Ascending aorta (tissue), 2 donors: ENCODE measurements at regions not wholly inside any gene's neighbourhood (a gene's known extent, or its start where the extent isn't known, plus 50 kb on each side); places are given as distances from the start of the nearest gene placed in this dataset.

Experiments used
- DNase-seq, 2 donors: peaks; one replicate each; pipeline ENCODE4 v3.0.0-alpha.2; 2019; ENCODE audit warnings: low spot score in 2 of 2
- H3K27ac ChIP-seq, 2 donors: fragments of 200-600 bp; sonication (generic); one replicate each; pipeline ENCODE4 v1.5.1; 2016 to 2017; ENCODE audit warnings: mild to moderate bottlenecking in 1 of 2
- H3K27me3 ChIP-seq: fragments of 200-600 bp; sonication (generic); one replicate; pipeline ENCODE4 v1.5.1; 2017
- H3K36me3 ChIP-seq, 2 donors: fragments of 200-600 bp; sonication (generic); one replicate each; pipeline ENCODE4 v1.5.1; 2016
- H3K4me1 ChIP-seq, 2 donors: fragments of 200-600 bp; sonication (generic); one replicate each; pipeline ENCODE4 v1.5.1; 2016 to 2017; ENCODE audit warnings: mild to moderate bottlenecking in 1 of 2
- H3K4me3 ChIP-seq, 2 donors: fragments of 200-600 bp; sonication (generic); one replicate each; pipeline ENCODE4 v1.5.1; 2016 to 2017; ENCODE audit warnings: mild to moderate bottlenecking in 1 of 2
- H3K9me3 ChIP-seq, 2 donors: fragments of 200-600 bp; sonication (generic); one replicate each; pipeline ENCODE4 v1.5.1; 2016
- CTCF ChIP-seq, 3 experiments: fragments of 200-600 bp in 2 of 3; fragments of 450-650 bp in 1 of 3; sonication (generic) in 2 of 3; IDR thresholded peaks; one replicate each; pipeline ENCODE4 v1.5.1; 2016 to 2019; ENCODE audit warnings: antibody characterized with exemption in 3 of 3, mild to moderate bottlenecking in 1 of 3, moderate library complexity in 1 of 3
- intact Hi-C: fragments of 100-400 bp; cut with DNase I; formaldehyde crosslinking; loops from one replicate; pipeline ENCODE4 v1.15.1; 2023

- no peaks in the 10 kb centered on the region for H3K9me3 ChIP-seq
- no peak overlapping the region for H3K4me3 ChIP-seq
- no peak for DNase-seq
- H3K4me1 ChIP-seq: peaks cover 0 to 3% of the 10 kb centered on the region in 2 donors
- H3K27me3 ChIP-seq: no peaks in the 10 kb centered on the region
- no peak overlapping the region for H3K27ac ChIP-seq
- TF ChIP-seq CTCF (IDR thresholded peaks at IDR 0.05): no peak
- H3K36me3 ChIP-seq: no peaks in the 10 kb centered on the region
- intact Hi-C loops: loop anchor here (2.0 kb wide), 2 partner anchors 948 to 1094 kb away; no protein-coding TSS in a partner anchor
These were observed 222.0 kb downstream of the SETD4 start for GRCh38 chr21:35838350-35838749.

- Histone ChIP-seq H3K4me3 (no peak overlapping the region), H3K36me3 (no peaks in the 10 kb centered on the region), H3K27me3 (no peaks in the 10 kb centered on the region), H3K4me1 (no peaks in the 10 kb centered on the region), H3K9me3 (no peaks in the 10 kb centered on the region), H3K27ac (no peak overlapping the region)
- intact Hi-C loops: no loop called here
- TF ChIP-seq CTCF (IDR thresholded peaks at IDR 0.05): no peak
- no peak for DNase-seq
These were observed 226.3 kb downstream of the SETD4 start for GRCh38 chr21:35833991-35834390.

- intact Hi-C loops: no loop called here
- no peak overlapping the region for H3K4me3 ChIP-seq
- no peak for DNase-seq
- H3K36me3 ChIP-seq: no peaks in the 10 kb centered on the region
- TF ChIP-seq CTCF (IDR thresholded peaks at IDR 0.05): no peak
- H3K9me3 ChIP-seq: no peaks in the 10 kb centered on the region
- no peaks in the 10 kb centered on the region for H3K4me1 ChIP-seq
- no peak overlapping the region for H3K27ac ChIP-seq
- H3K27me3 ChIP-seq: no peaks in the 10 kb centered on the region
These were observed 226.9 kb downstream of the SETD4 start for GRCh38 chr21:35833388-35833787.

- intact Hi-C loops: no loop called here
- DNase-seq: no peak
- H3K27ac ChIP-seq: no peak overlapping the region
- H3K36me3 ChIP-seq: no peaks in the 10 kb centered on the region
- no peaks in the 10 kb centered on the region for H3K4me1 ChIP-seq
- H3K9me3 ChIP-seq: no peaks in the 10 kb centered on the region
- TF ChIP-seq CTCF (IDR thresholded peaks at IDR 0.05): no peak
- no peaks in the 10 kb centered on the region for H3K27me3 ChIP-seq
- no peak overlapping the region for H3K4me3 ChIP-seq
These were observed 229.1 kb downstream of the SETD4 start for GRCh38 chr21:35831230-35831629.

- intact Hi-C loops: no loop called here
- no peak overlapping the region for H3K4me3 ChIP-seq
- no peaks in the 10 kb centered on the region for H3K4me1 ChIP-seq
- no peak for TF ChIP-seq CTCF (IDR thresholded peaks at IDR 0.05)
- no peaks in the 10 kb centered on the region for H3K27me3 ChIP-seq
- DNase-seq: no peak
- H3K27ac ChIP-seq: no peak overlapping the region
- no peaks in the 10 kb centered on the region for H3K36me3 ChIP-seq
- H3K9me3 ChIP-seq: no peaks in the 10 kb centered on the region
These were observed 231.3 kb downstream of the SETD4 start for GRCh38 chr21:35829067-35829466.

GRCh38 chr21:35828161-35828560 lies 232.2 kb downstream of the SETD4 start:
- Histone ChIP-seq H3K9me3 (no peaks in the 10 kb centered on the region), H3K36me3 (no peaks in the 10 kb centered on the region), H3K27me3 (no peaks in the 10 kb centered on the region), H3K27ac (no peak overlapping the region), H3K4me3 (no peak overlapping the region), H3K4me1 (no peaks in the 10 kb centered on the region)
- no peak for DNase-seq
- no peak for TF ChIP-seq CTCF (IDR thresholded peaks at IDR 0.05)
- intact Hi-C loops: no loop called here
